ENCODE measurements at regions not wholly inside any gene's neighbourhood (a gene's known extent, or its start where the extent isn't known, plus 50 kb on each side); places are given as distances from the start of the nearest gene placed in this dataset.

DNA sequence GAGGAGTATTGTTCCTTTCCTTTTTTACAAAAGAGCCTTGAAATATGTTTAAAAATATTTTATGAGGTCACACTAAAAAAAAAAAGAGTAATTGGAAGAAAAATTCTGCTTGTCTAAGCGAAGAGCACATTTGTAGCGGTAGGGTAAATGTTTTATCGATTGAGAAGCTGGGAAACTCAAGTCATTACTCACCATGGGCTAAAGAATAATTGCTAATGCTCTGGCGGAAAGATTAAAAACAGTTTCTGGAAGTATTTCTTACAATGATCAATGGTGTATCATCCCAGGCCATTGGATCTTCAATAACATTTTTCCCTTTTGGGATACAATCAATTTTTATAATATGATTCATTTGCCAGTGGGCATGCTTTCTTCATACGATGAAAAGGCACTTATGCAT is 450.0 kb downstream of the RASEF start:
- DNase-seq (ENCODE audit: low read depth, low spot score) = no peak

GRCh38 chr9:82613498-82613897 is 449.4 kb downstream of the RASEF start:
- no peak for DNase-seq (ENCODE audit: low read depth, low spot score)

GRCh38 chr9:82616545-82616944 is 446.4 kb downstream of the RASEF start:
- no peak for DNase-seq (ENCODE audit: low read depth, low spot score)

DNA sequence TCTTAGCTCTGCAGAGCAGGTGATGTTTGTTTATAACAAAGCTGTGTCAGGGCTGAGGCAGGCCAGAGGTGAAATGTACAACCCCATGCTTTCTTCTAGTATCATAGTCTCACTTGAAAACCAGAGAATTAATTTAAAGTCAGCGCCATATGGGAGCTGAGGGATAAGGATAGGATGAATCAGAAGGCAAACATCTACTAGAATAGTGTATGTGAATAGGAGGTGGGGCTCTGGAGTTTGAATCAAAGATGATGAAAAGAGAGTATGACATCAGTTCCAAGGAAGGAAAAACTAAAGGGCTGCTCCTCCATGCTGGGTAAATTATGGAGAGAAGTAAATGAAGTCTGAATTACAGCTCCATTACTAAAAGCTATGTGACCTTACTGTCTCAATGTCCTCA is 441.5 kb downstream of the RASEF start:
- no peak for DNase-seq (ENCODE audit: low read depth, low spot score)

DNA sequence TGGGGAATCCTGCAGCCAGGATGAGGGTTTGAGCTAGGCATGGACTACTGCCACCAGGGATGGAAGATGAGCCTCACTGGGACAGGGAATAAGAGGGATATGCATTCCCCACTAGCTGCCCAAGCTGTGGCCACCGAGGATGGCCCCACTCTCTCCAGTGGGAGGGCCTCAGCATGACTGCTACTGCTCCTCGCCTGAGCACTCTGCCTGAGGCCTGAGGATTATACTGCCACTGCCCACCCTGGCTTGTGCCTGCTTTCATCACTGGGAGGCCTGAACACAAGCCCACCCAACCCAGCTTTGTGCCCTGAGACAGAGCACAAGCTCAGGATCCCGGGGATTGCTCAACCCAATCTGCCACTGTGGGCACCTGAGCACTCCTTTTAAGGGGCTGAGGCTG is 425.6 kb downstream of the RASEF start:
- no peak for DNase-seq (ENCODE audit: low read depth, low spot score)

DNA sequence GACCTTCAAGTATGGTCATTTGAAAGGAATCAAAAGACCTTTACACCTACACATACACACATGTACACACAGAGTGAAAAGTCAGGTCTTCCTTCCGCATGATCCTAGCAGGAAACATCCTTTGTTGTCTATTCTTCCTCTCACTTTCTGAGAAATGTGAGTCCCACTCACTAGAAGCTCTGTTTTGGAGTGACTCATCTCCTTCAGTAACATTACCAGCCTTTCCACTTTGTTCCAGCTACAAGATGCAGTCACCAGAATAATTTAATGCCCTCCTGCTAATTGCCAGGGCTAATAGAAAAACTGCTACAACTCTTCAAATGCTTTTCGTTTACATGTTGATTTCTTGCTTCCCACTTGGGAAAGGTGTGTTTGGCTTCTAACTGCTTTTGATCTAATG is 417.3 kb downstream of the RASEF start:
- no peak for DNase-seq (ENCODE audit: low read depth, low spot score)

DNA sequence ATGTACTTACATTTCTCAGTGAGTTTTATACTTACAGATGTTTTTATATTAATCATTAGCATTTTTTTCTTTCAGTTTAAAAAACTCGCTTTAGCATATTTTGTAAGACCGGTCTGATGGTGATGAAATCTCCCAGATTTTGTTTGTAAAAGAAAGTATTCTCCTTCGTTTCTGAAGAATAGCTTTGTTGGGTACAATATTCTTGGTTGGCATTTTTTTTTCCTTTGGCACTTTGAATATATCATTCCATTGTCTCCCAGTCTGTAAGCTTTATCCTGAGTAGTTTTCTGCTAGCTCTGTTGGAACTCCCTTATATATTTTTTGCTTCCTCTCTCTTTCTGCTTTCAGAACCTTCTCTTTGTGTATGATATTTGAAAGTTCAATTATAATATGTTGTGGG is 412.6 kb downstream of the RASEF start:
- no peak for DNase-seq (ENCODE audit: low read depth, low spot score)

DNA sequence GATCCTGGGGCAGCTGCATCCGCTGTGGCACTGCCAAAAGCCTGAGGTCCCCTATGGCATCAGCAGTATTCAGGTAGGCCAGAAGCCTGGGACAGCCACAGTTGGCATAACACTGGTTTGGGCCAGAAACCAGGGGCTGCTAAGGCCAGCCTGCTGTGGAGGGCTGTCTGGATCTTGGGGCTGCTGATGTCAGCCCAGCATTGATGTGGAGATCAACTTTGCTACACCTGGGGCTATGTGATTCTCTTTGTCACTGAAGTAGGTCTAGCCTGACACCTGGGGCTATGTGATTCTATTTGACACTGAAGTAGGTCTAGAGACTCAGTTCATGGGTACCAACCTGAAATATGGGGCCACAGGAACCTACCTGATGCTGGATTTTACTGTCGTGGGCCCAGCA is 411.5 kb downstream of the RASEF start:
- DNase-seq (ENCODE audit: low read depth, low spot score) = no peak

DNA sequence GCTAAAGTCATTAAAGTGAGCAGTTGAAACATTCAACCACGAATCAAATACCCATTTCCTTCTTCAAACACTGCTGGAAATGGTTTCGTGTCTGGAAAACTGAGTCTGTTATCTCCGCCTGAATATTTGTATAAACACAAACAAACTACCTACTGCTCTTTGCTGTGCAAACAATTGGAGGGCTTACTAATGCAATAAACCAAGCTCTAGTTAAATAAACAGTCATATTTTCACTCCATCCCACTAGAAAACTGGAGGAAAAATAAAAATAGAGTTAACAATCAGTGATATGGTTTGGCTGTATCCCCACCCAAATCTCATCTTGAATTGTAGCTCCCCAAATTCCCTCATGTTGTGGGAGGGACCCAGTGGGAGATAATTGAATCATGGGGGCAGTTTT is 397.6 kb downstream of the RASEF start:
- no peak for DNase-seq (ENCODE audit: low read depth, low spot score)

DNA sequence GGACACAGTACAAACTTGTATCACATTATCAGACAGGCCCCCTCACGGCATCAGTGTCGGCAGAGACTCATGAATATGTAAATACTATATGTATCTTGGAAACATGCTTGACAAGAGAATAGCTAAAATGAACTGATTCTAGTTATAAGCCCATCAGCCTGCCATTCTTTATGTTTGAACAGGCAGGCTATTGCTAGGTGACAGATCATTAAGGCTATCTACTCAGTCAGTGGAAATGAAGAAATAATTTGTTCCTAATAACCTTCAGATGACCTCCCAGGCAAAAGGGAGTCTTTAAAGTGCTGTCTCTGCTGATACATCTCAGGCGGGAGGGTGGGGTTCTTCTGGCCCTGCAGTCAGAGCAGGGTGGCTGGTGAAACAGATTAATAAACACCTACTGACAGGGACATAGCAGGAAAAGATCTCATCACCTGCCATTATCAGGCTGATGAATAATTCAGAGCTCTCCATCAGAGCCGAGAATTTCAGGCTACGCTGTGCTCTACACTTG is 394.2 kb downstream of the RASEF start:
- DNase-seq (ENCODE audit: low read depth, low spot score) = no peak

DNA sequence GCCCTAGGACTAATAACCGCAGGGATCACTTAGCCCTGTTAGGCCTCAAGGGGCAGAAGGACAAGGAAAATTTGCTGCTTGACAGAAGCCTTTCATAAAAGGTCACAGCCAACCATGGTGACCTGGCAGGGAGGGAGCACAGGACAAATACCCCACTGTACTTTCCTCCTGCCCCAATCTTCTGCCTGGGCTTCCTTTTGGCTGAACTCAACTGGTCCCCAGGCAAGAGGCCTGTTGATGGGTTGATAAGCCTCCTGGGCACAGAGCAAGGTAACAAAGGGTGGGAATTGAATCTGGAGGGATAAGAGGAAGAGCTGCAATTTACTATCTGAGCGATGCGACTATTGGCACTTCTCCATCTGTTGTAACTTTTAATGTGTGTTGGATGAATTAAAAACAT is 392.9 kb downstream of the RASEF start:
- no peak for DNase-seq (ENCODE audit: low read depth, low spot score)

- no peak for DNase-seq (ENCODE audit: low read depth, low spot score)
Observed at GRCh38 chr9:82670726-82671125, 392.2 kb downstream of the RASEF start.

DNA sequence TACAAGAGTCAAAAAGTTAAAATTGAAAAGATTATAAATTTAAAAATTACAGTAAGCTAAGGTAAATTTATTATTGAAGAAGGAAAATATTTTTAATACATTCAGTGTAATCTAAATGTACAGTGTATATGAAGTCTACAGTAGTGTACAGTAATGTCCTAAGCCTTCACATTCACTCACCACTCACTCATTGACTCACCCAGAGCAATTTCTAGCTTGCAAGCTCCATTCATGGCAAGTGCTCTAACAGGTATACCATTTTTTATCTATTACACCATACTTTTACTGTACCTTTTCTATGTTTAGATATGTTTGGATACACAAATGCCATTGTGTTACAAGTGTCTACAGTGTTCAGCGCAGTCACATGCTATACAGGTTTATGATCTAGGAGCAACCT is 389.7 kb downstream of the RASEF start:
- no peak for DNase-seq (ENCODE audit: low read depth, low spot score)

DNA sequence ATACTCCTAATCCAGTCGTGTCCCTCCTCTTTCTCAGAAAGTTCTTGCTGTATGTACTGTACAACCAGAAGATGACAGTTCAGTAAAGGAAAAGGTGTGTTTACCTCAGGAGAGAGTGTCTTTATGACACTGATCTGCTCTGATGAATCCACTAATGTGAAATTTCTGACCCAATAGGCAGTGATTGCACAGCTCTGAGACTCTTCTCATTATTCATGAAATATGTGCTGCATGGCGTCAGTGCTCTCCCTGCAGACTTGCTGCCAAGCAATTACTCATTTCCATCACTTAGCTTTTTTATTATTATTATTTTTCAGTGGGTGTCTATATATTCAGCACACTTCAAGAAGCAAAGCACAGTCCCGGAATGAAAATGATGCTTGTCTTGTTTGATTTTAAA is 389.0 kb downstream of the RASEF start:
- no peak for DNase-seq (ENCODE audit: low read depth, low spot score)

DNA sequence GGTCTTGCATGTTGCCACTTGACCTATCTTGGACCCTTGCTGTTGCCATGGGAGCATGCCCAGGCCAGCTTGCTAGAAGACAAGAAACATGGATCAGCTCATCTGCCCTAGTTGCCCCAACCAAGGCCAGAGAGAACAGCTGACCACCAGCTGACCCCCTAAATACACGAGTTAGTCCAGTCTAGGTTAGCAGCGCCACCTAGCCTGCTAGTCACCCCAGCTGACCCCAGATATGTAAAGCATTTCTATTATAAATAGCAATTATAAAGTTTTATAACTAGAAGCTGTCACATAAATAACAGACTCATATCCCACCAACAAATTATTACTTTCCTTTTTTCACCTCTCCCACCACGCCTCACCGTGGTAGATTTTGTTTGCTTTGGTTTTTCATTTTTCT is 387.8 kb downstream of the RASEF start:
- no peak for DNase-seq (ENCODE audit: low read depth, low spot score)

DNA sequence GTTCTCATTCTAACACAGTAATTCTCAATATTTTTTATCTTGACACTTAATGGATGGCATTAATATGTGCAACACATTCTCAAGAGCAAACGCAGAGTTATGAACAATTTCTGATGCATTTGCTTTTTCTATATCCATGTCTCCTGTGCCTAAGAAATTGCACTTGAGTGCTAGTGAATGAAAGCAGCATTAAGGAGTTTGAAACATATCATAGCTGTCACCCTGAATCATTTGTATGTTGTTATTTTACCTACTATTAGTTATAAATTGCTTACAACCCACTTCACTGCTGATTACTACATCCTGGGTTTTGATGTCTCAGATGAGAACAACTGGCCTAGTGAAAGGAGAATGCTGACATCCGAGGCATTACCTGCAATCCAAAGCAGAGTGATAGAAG is 387.3 kb downstream of the RASEF start:
- no peak for DNase-seq (ENCODE audit: low read depth, low spot score)

GRCh38 chr9:82677086-82677485 is 385.9 kb downstream of the RASEF start:
- DNase-seq (ENCODE audit: low read depth, low spot score) = no peak

DNA sequence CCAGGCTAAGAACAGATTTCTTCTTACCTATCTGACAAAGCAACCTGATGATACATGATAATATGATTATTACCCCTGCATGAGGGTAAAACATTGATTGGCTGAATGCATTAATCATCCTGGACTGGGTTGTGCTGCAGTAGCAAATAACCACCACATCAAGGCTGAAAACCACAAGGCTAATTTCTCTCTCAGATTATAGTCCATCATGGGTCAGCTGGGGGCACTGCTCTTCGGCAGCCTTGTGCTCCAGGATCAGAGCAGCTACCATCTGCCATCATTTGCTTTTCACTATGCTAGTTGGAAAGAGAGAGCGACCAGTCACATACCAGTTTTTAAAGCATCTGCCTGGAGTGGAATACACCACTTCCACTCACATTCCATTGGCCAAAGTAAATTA is 383.5 kb downstream of the RASEF start:
- DNase-seq (ENCODE audit: low read depth, low spot score) = no peak

GRCh38 chr9:82680179-82680935 is 382.6 kb downstream of the RASEF start:
- no peak for DNase-seq (ENCODE audit: low read depth, low spot score)

DNA sequence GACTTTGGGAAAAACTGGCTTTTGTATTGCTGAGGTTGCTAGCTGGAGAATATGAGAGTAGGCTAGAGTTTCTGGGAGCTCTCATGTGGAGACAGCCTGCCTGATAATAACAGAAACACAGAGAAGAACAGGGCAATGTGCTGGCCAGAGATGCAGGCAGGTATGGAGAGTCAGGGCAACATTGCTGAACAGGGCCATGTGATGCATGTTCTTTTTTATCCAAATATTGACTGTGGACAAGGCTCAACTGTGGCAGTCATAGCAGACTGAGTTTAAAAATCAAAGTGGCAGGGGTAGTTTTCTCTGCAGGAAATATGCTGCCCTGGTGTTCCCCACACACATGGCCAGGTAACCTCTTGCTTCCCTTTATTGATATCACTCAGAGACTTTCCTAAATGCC is 381.1 kb downstream of the RASEF start:
- DNase-seq (ENCODE audit: low read depth, low spot score) = no peak

DNA sequence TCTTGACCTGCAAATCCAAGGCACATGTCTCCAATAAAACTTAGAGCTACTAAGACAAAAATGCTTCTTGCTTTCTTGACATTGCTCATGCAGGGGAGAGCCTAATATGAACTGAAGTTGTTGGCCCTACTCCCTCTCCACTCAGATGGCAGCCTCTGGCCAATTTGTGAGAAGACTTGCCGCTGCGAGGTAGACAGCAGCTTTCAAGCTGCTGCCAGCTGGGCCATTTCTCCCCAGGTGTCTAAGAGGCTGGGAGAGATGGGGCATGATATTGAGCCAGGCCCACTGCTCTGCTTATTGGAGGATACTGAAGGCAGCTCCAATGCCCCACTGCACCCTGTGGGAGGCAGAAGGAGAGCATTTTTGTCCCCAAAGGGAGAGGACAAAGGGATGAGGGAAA is 380.5 kb downstream of the RASEF start:
- DNase-seq (ENCODE audit: low read depth, low spot score) = no peak

- DNase-seq (ENCODE audit: low read depth, low spot score) = no peak
Observed at GRCh38 chr9:82695704-82696103, 367.2 kb downstream of the RASEF start.

DNA sequence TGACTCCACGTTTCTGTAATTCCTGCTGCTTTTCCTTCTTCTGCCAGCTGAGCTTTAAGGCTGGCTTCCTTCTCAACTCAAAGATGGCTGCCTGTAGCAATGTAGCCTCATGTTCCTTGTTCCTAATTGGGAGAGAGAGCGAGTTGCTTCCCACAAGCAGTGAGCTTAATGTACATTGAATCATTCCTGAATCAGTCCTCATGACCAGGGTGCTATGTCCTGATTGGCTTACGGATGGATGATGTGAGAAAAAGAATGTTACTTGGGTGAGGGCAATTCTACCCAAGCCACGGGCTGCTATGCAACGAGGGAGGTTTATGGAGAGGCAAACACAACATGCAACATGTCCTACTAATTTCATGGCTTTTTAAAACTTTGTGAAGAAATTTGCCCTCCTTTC is 356.2 kb downstream of the RASEF start:
- no peak for DNase-seq (ENCODE audit: low read depth, low spot score)

- DNase-seq (ENCODE audit: low read depth, low spot score) = no peak
Observed at GRCh38 chr9:82716821-82717220, 346.1 kb downstream of the RASEF start.
